AG08396 (cell line): ENCODE measurements at regions not wholly inside any gene's neighbourhood (a gene's known extent, or its start where the extent isn't known, plus 50 kb on each side); places are given as distances from the start of the nearest gene placed in this dataset.

Experiments used
- DNase-seq: peaks from one replicate; pipeline ENCODE4 v3.0.0; 2012; ENCODE audit warnings: low spot score, mixed read lengths

- DNase-seq = no peak
Measured at GRCh38 chr1:94592571-94592920, 51.0 kb upstream of the F3 start.

- DNase-seq = no peak
Measured at GRCh38 chr1:94591823-94592570, 50.4 kb upstream of the F3 start.
